IMR-90 (cell line): ENCODE measurements at regions not wholly inside any gene's neighbourhood (a gene's known extent, or its start where the extent isn't known, plus 50 kb on each side); places are given as distances from the start of the nearest gene placed in this dataset.

Source experiments
- ATAC-seq: fragments of 200-7000 bp; cut with Tn5 transposase; 2 replicates; pipeline ENCODE4 v1.9.1; 2020; ENCODE audit warnings: low read depth, mild to moderate bottlenecking, moderate library complexity
- BruUV-seq: library from RNA; stranded (reverse); fragments of 400-500 nt; replicated peaks from 2 replicates; lab custom pipeline; 2021; lab: Mats Ljungman, UMichigan
- CTCF ChIA-PET: fragments of 300-600 bp; formaldehyde crosslinking; extraction: SDS; loops from one replicate; lab custom pipeline; 2021; ENCODE audit warnings: antibody characterized with exemption; lab: Yijun Ruan, JAX
- POLR2A ChIA-PET: fragments of 300-600 bp; sonication (Branson Sonifier 250); formaldehyde crosslinking; loops from one replicate; lab custom pipeline; 2022; ENCODE audit warnings: antibody characterized with exemption; ENCODE audit not compliant: unreplicated experiment; lab: Charles Lee
- DNase-seq: peaks from one replicate; pipeline ENCODE4 v3.0.0; 2013
- H2AFZ ChIP-seq: replicated peaks from 2 replicates; pipeline ENCODE3; 2013; ENCODE audit warnings: low read length, mild to moderate bottlenecking; ENCODE audit not compliant: poor library complexity
- H2AK5ac ChIP-seq: 2 replicates; pipeline ENCODE4 v1.6.1; 2013; ENCODE audit warnings: low read depth, low read length, inconsistent platforms
- H2AK9ac ChIP-seq: replicated peaks from 2 replicates; pipeline ENCODE3; 2013; ENCODE audit warnings: mild to moderate bottlenecking, low read depth, low read length, moderate library complexity; ENCODE audit not compliant: poor library complexity
- H2BK120ac ChIP-seq: 2 replicates; pipeline ENCODE4 v1.6.1; 2013; ENCODE audit warnings: low read depth, low read length, inconsistent platforms
- H2BK15ac ChIP-seq: 3 replicates; pipeline ENCODE4 v1.6.1; 2013; ENCODE audit warnings: low read depth, low read length, inconsistent platforms
- H2BK20ac ChIP-seq: 2 replicates; pipeline ENCODE4 v1.6.1; 2013; ENCODE audit warnings: low read depth, mild to moderate bottlenecking, inconsistent platforms, low read length, moderate library complexity
- H2BK5ac ChIP-seq: 2 replicates; pipeline ENCODE4 v1.6.1; 2013; ENCODE audit warnings: mild to moderate bottlenecking, low read depth, low read length, inconsistent platforms; ENCODE audit not compliant: poor library complexity, severe bottlenecking
- H3K14ac ChIP-seq: replicated peaks from 2 replicates; pipeline ENCODE4 v1.6.1; 2013; ENCODE audit warnings: low read depth, low read length, inconsistent platforms
- H3K18ac ChIP-seq: 2 replicates; pipeline ENCODE4 v1.6.1; 2013; ENCODE audit warnings: low read depth, low read length, control low read depth
- H3K23ac ChIP-seq: 2 replicates; pipeline ENCODE4 v1.6.1; 2013; ENCODE audit warnings: low read depth, low read length, inconsistent platforms
- H3K27ac ChIP-seq: 2 replicates; pipeline ENCODE4 v1.5.1; 2013; ENCODE audit warnings: mild to moderate bottlenecking, control low read depth, low read length; ENCODE audit not compliant: insufficient read depth
- H3K27me3 ChIP-seq: 2 replicates; pipeline ENCODE4 v1.6.1; 2013; ENCODE audit warnings: low read length; ENCODE audit not compliant: control insufficient read depth, insufficient read depth
- H3K36me3 ChIP-seq: 2 replicates; pipeline ENCODE4 v1.6.1; 2013; ENCODE audit warnings: low read length, mixed read lengths; ENCODE audit not compliant: control insufficient read depth, insufficient read depth
- H3K4ac ChIP-seq: 2 replicates; pipeline ENCODE4 v1.6.1; 2013; ENCODE audit warnings: low read depth, low read length, inconsistent platforms
- H3K4me1 ChIP-seq: 2 replicates; pipeline ENCODE4 v1.6.1; 2013; ENCODE audit warnings: low read length, mixed read lengths; ENCODE audit not compliant: control insufficient read depth, insufficient read depth
- H3K4me2 ChIP-seq: 2 replicates; pipeline ENCODE4 v1.6.1; 2013; ENCODE audit warnings: low read depth, mild to moderate bottlenecking, control low read depth, low read length, moderate library complexity
- H3K4me3 ChIP-seq: 2 replicates; pipeline ENCODE4 v1.5.1; 2013; ENCODE audit warnings: low read depth, mild to moderate bottlenecking, control low read depth, low read length, moderate library complexity; ENCODE audit not compliant: insufficient read depth
- H3K56ac ChIP-seq: 2 replicates; pipeline ENCODE4 v1.6.1; 2013; ENCODE audit warnings: low read length, inconsistent platforms; ENCODE audit not compliant: insufficient read depth; ENCODE audit errors: extremely low read depth
- H3K79me1 ChIP-seq, 2 experiments: 2 replicates each; pipeline ENCODE4 v1.6.1; 2013; ENCODE audit warnings: low read length in 2 of 2, inconsistent platforms in 1 of 2, low read depth in 1 of 2
- H3K9ac ChIP-seq: 2 replicates; pipeline ENCODE4 v1.6.1; 2013; ENCODE audit warnings: low read depth, low read length, control low read depth
- H3K9me1 ChIP-seq: 2 replicates; pipeline ENCODE4 v1.6.1; 2013; ENCODE audit warnings: low read length, inconsistent platforms; ENCODE audit not compliant: insufficient read depth
- H3K9me3 ChIP-seq: 2 replicates; pipeline ENCODE4 v1.6.1; 2013; ENCODE audit warnings: low read length; ENCODE audit not compliant: control insufficient read depth, insufficient read depth
- H4K20me1 ChIP-seq: 2 replicates; pipeline ENCODE4 v1.6.1; 2013; ENCODE audit warnings: low read length, inconsistent platforms; ENCODE audit not compliant: insufficient read depth
- H4K5ac ChIP-seq: 2 replicates; pipeline ENCODE4 v1.6.1; 2013; ENCODE audit warnings: mild to moderate bottlenecking, low read depth, low read length, control low read depth
- H4K8ac ChIP-seq, 2 experiments: 2 replicates each; pipeline ENCODE4 v1.6.1; 2013; ENCODE audit warnings: low read depth in 2 of 2, low read length in 2 of 2, control low read depth in 1 of 2, inconsistent platforms in 1 of 2
- H4K91ac ChIP-seq: 2 replicates; pipeline ENCODE4 v1.6.1; 2013; ENCODE audit warnings: low read depth, low read length, inconsistent platforms; ENCODE audit not compliant: insufficient read depth
- BHLHE40 ChIP-seq: fragments of 150-350 bp; IDR thresholded peaks from 2 replicates; pipeline ENCODE4 v1.6.1; 2016; ENCODE audit warnings: mild to moderate bottlenecking, low read depth, low read length
- CEBPB ChIP-seq: IDR thresholded peaks from 2 replicates; pipeline ENCODE4 v1.6.1; 2012; ENCODE audit warnings: low read depth, low read length, improper control_type of control experiment
- CHD1 ChIP-seq: IDR thresholded peaks from 2 replicates; pipeline ENCODE4 v1.6.1; 2012; ENCODE audit warnings: low read depth, low read length, improper control_type of control experiment
- CTCF ChIP-seq: conservative IDR thresholded peaks from 2 replicates; pipeline ENCODE4 v1.5.1; 2012; ENCODE audit warnings: mild to moderate bottlenecking, low read depth, low read length, improper control_type of control experiment
- ELK1 ChIP-seq: fragments of 150-350 bp; IDR thresholded peaks from 2 replicates; pipeline ENCODE4 v1.6.1; 2016; ENCODE audit warnings: low read depth, mild to moderate bottlenecking, low read length, moderate library complexity, borderline replicate concordance
- FOS ChIP-seq: fragments of 150-350 bp; IDR thresholded peaks from 2 replicates; pipeline ENCODE4 v1.6.1; 2016; ENCODE audit warnings: low read depth, low read length
- MAFK ChIP-seq: IDR thresholded peaks from 2 replicates; pipeline ENCODE4 v1.6.1; 2012; ENCODE audit warnings: low read depth, low read length, improper control_type of control experiment
- MAZ ChIP-seq: IDR thresholded peaks from 2 replicates; pipeline ENCODE4 v1.6.1; 2012; ENCODE audit warnings: low read depth, mild to moderate bottlenecking, low read length, improper control_type of control experiment, moderate library complexity, borderline replicate concordance
- NFE2L2 ChIP-seq: fragments of 150-350 bp; IDR thresholded peaks from 2 replicates; pipeline ENCODE4 v1.6.1; 2016; ENCODE audit warnings: low read depth, mild to moderate bottlenecking, low read length
- POLR2A ChIP-seq: IDR thresholded peaks from 2 replicates; pipeline ENCODE4 v1.6.1; 2012; ENCODE audit warnings: mild to moderate bottlenecking, low read depth, low read length
- RAD21 ChIP-seq: IDR thresholded peaks from 2 replicates; pipeline ENCODE4 v1.6.1; 2012; ENCODE audit warnings: low read length, improper control_type of control experiment
- RCOR1 ChIP-seq: IDR thresholded peaks from 2 replicates; pipeline ENCODE4 v1.6.1; 2012; ENCODE audit warnings: mild to moderate bottlenecking, low read length, improper control_type of control experiment; ENCODE audit not compliant: insufficient replicate concordance
- RFX5 ChIP-seq: IDR thresholded peaks from 2 replicates; pipeline ENCODE4 v1.8.0; 2012; ENCODE audit warnings: low read depth, mild to moderate bottlenecking, low read length, moderate library complexity
- SMC3 ChIP-seq: fragments of 150-350 bp; IDR thresholded peaks from 2 replicates; pipeline ENCODE4 v1.6.1; 2016; ENCODE audit warnings: low read depth, mild to moderate bottlenecking, antibody characterized with exemption, low read length, moderate library complexity
- USF2 ChIP-seq: fragments of 150-350 bp; IDR thresholded peaks from 2 replicates; pipeline ENCODE4 v1.6.1; 2017; ENCODE audit warnings: mild to moderate bottlenecking, antibody characterized with exemption, low read length, low read depth
- WGBS, 2 experiments: methylation state at CpG; one replicate each; pipeline versions ENCODE4 v1.1.5 to v1.1.7; 2013; ENCODE audit warnings: missing lambda C conversion rate in 2 of 2; ENCODE audit not compliant: insufficient read length in 1 of 2; ENCODE audit errors: extremely low coverage in 2 of 2; 5-methylcytosine and 5-hydroxymethylcytosine counted together
- dilution Hi-C: fragments of 300-500 bp; cut with HindIII; formaldehyde crosslinking; loops from one replicate; pipeline ENCODE4 v1.14.3; 2018; ENCODE audit warnings: low sequenced_read_pairs; ENCODE audit not compliant: unreplicated experiment
- in situ Hi-C: fragments of 300-500 bp; cut with MboI; formaldehyde crosslinking; loops from 3 replicates; pipeline ENCODE4 v1.14.3; 2019; ENCODE audit warnings: low sequenced_read_pairs, inconsistent platforms, mixed read lengths
- intact Hi-C: fragments of 100-400 bp; cut with micrococcal nuclease; formaldehyde crosslinking; loops from 2 replicates; pipeline ENCODE4 v1.10.0; 2022

- intact Hi-C loops (loop anchor here (10.0 kb wide), 1 partner anchor 457 kb away; no protein-coding TSS in a partner anchor), in situ Hi-C loops (no loop called here), dilution Hi-C loops (no loop called here)
- Histone ChIP-seq H4K5ac (no peak overlapping the region), H2AFZ (no peak overlapping the region), H2BK5ac (no peak overlapping the region), H3K4me2 (no peak overlapping the region), H3K56ac (no peak overlapping the region), H3K36me3 (no peaks in the 10 kb centered on the region), H2BK20ac (no peak overlapping the region), H3K9ac (no peak overlapping the region), H4K20me1 (no peaks in the 10 kb centered on the region), H3K9me1 (no peaks in the 10 kb centered on the region), H2BK120ac (no peak overlapping the region), H3K23ac (no peak overlapping the region), H3K18ac (no peak overlapping the region), H3K27me3 (no peaks in the 10 kb centered on the region), H3K14ac (no peak overlapping the region), H3K79me1 (no peaks in the 10 kb centered on the region), H3K4ac (no peak overlapping the region), H2AK9ac (no peak overlapping the region), H2AK5ac (no peak overlapping the region), H4K8ac (no peak overlapping the region), H3K4me3 (no peak overlapping the region), H2BK15ac (no peak overlapping the region), H3K9me3 (no peaks in the 10 kb centered on the region), H3K4me1 (no peaks in the 10 kb centered on the region), H4K91ac (no peak overlapping the region), H3K27ac (no peak overlapping the region)
- POLR2A ChIA-PET = no interaction called here
- ATAC-seq (no peak), DNase-seq (no peak)
- CTCF ChIA-PET = no interaction called here
- WGBS, 2 experiments = 20% methylated on average over 1 of the region's 7 CpGs; no CpG with 5 or more reads in 1 of the 2 experiments
- BruUV-seq = no TSS peak
- TF ChIP-seq MAZ (no peak), USF2 (no peak), CEBPB (no peak), RFX5 (no peak), MAFK (no peak), RCOR1 (no peak), SMC3 (no peak), POLR2A (no peak), CTCF (no peak), ELK1 (no peak), BHLHE40 (no peak), FOS (no peak), CHD1 (no peak), NFE2L2 (no peak), RAD21 (no peak)
Measured at GRCh38 chr1:30371888-30372791, 351.2 kb downstream of the MATN1 start.
